Breast epithelium (tissue), 4 donors: ENCODE measurements at regions not wholly inside any gene's neighbourhood (a gene's known extent, or its start where the extent isn't known, plus 50 kb on each side); places are given as distances from the start of the nearest gene placed in this dataset.
"Not testable (repeated sequence)": the region's sequence is repeated elsewhere in the genome, so short reads cannot be mapped to it uniquely, and the experiment has no call there.

Experiments used
- DNase-seq, 2 donors: peaks; one replicate each; pipeline ENCODE4 v3.0.0-alpha.2; 2019; ENCODE audit warnings: low spot score in 2 of 2
- H3K27ac ChIP-seq, 2 donors: fragments of 200-600 bp; sonication (generic) in 1 of 2; one replicate each; pipeline ENCODE4 v1.5.1; 2016 to 2019; ENCODE audit warnings: mild to moderate bottlenecking in 1 of 2
- H3K27me3 ChIP-seq, 2 donors: fragments of 200-600 bp; sonication (generic) in 1 of 2; one replicate each; pipeline versions ENCODE4 v1.5.1 to v1.6.0; 2017 to 2019; ENCODE audit warnings: control low read depth in 1 of 2, mild to moderate bottlenecking in 1 of 2
- H3K36me3 ChIP-seq: fragments of 200-600 bp; one replicate; pipeline ENCODE4 v1.5.1; 2019
- H3K4me1 ChIP-seq, 2 donors: fragments of 200-600 bp; sonication (generic); one replicate each; pipeline ENCODE4 v1.5.1; 2016 to 2019; ENCODE audit warnings: control low read depth in 1 of 2
- H3K4me3 ChIP-seq, 3 donors: fragments of 200-600 bp; sonication (generic); 1 replicate in 2 of 3; 2 replicates in 1 of 3; pipeline ENCODE4 v1.5.1; 2016 to 2019; ENCODE audit warnings: mild to moderate bottlenecking in 3 of 3, moderate library complexity in 2 of 3
- H3K9me3 ChIP-seq, 2 donors: fragments of 200-600 bp; sonication (generic) in 1 of 2; one replicate each; pipeline ENCODE4 v1.5.1; 2016 to 2019; ENCODE audit warnings: control low read depth in 1 of 2
- CTCF ChIP-seq, 3 donors: fragments of 450-650 bp; IDR thresholded peaks; one replicate each; pipeline ENCODE4 v1.5.1; 2016 to 2017; ENCODE audit warnings: antibody characterized with exemption in 3 of 3, mild to moderate bottlenecking in 3 of 3, moderate library complexity in 3 of 3
- POLR2A ChIP-seq: fragments of 450-650 bp; IDR thresholded peaks from one replicate; pipeline ENCODE4 v1.6.1; 2016; ENCODE audit warnings: antibody characterized with exemption, mild to moderate bottlenecking, moderate library complexity
- POLR2AphosphoS5 ChIP-seq, 3 donors: sonication (generic); formaldehyde crosslinking; IDR thresholded peaks; one replicate each; pipeline ENCODE4 v1.6.1; 2017; ENCODE audit warnings: antibody characterized with exemption in 3 of 3
- intact Hi-C: fragments of 100-400 bp; cut with DNase I; formaldehyde crosslinking; loops from one replicate; pipeline ENCODE4 v1.15.1; 2023; ENCODE audit warnings: low total_unique reads

GRCh38 chr3:87548271-87548670, 271.9 kb upstream of the POU1F1 start:
- H3K4me3 ChIP-seq: no peak overlapping the region
- no peaks in the 10 kb centered on the region for H3K36me3 ChIP-seq
- H3K27ac ChIP-seq: no peak overlapping the region
- no peaks in the 10 kb centered on the region for H3K27me3 ChIP-seq
- intact Hi-C loops: no loop called here
- TF ChIP-seq CTCF (IDR thresholded peaks at IDR 0.05) (no peak), POLR2A (no peak), POLR2AphosphoS5 (IDR thresholded peaks at IDR 0.05) (no peak)
- H3K9me3 ChIP-seq: no peaks in the 10 kb centered on the region
- DNase-seq: no peak
- no peaks in the 10 kb centered on the region for H3K4me1 ChIP-seq

DNA sequence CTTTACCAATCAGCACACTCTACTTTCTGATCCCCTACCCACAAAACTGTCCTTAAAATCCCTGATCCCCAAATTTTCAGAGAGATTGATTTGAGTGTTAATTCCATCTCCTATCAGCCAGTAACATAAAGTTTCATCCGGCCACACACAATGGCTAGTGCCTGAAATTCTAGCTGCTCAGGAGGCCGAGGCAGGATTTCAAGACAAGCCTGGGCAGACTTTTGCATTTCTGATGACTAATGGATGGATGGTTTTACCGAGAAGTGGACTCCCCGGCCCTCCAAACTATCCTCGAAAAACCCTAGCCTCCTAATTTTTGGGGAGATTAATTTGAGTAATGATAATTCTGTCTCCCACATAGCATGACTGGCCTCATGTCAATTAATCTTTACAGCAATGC, 269.8 kb upstream of the POU1F1 start:
- Histone ChIP-seq H3K27me3 (no peaks in the 10 kb centered on the region), H3K27ac (no peak overlapping the region), H3K4me3 (no peak overlapping the region), H3K36me3 (no peaks in the 10 kb centered on the region), H3K9me3 (no peaks in the 10 kb centered on the region), H3K4me1 (no peaks in the 10 kb centered on the region)
- intact Hi-C loops: no loop called here
- DNase-seq: no peak
- TF ChIP-seq POLR2A: no peak
- TF ChIP-seq POLR2AphosphoS5 (IDR thresholded peaks at IDR 0.05): no peak
- no peak for TF ChIP-seq CTCF (IDR thresholded peaks at IDR 0.05)

DNA sequence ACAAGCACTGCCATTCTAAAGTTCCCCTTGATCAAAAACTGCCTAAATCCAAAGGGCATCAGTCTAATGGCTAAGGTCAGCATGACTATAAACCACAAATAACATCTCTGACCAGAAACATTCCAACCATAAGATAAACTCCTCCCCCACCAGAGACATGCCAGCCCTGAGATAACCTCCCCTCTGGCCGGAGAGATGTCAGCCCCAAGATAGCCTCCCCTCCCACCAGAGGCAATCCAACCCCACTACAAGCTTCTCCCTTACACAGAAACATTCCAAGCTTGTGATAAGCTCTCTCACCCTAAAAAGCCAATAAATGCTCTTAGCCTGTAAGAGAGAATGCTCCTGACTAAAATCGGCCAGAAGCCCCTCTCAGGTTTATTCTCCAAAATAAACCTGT, 267.0 kb upstream of the POU1F1 start:
- H3K36me3 ChIP-seq, H3K9me3 ChIP-seq, H3K4me1 ChIP-seq, H3K27ac ChIP-seq, H3K27me3 ChIP-seq, DNase-seq, intact Hi-C loops, H3K4me3 ChIP-seq: not testable (repeated sequence)

GRCh38 chr3:87541723-87542122, 265.3 kb upstream of the POU1F1 start:
- TF ChIP-seq POLR2AphosphoS5 (IDR thresholded peaks at IDR 0.05) (no peak), CTCF (IDR thresholded peaks at IDR 0.05) (no peak), POLR2A (no peak)
- H3K4me3 ChIP-seq: no peak overlapping the region
- intact Hi-C loops: no loop called here
- H3K36me3 ChIP-seq: no peaks in the 10 kb centered on the region
- H3K4me1 ChIP-seq: no peaks in the 10 kb centered on the region
- H3K27me3 ChIP-seq: no peaks in the 10 kb centered on the region
- no peaks in the 10 kb centered on the region for H3K9me3 ChIP-seq
- no peak for DNase-seq
- no peak overlapping the region for H3K27ac ChIP-seq

GRCh38 chr3:87538722-87539121, 262.3 kb upstream of the POU1F1 start:
- H3K27ac ChIP-seq, H3K4me3 ChIP-seq, H3K4me1 ChIP-seq, intact Hi-C loops, DNase-seq, H3K9me3 ChIP-seq, H3K27me3 ChIP-seq, H3K36me3 ChIP-seq: not testable (repeated sequence)

GRCh38 chr3:87509401-87509800, 233.0 kb upstream of the POU1F1 start:
- Histone ChIP-seq H3K4me1 (no peaks in the 10 kb centered on the region), H3K36me3 (no peaks in the 10 kb centered on the region), H3K4me3 (no peak overlapping the region), H3K27ac (no peak overlapping the region), H3K27me3 (no peaks in the 10 kb centered on the region), H3K9me3 (no peaks in the 10 kb centered on the region)
- intact Hi-C loops: no loop called here
- TF ChIP-seq CTCF (IDR thresholded peaks at IDR 0.05) (no peak), POLR2AphosphoS5 (IDR thresholded peaks at IDR 0.05) (no peak), POLR2A (no peak)
- DNase-seq: no peak
